GM13976 (cell line): ENCODE measurements at regions not wholly inside any gene's neighbourhood (a gene's known extent, or its start where the extent isn't known, plus 50 kb on each side); places are given as distances from the start of the nearest gene placed in this dataset.
"Not testable (repeated sequence)": the region's sequence is repeated elsewhere in the genome, so short reads cannot be mapped to it uniquely, and the experiment has no call there.

Experiments used
- DNase-seq: peaks from one replicate; pipeline ENCODE4 v3.0.0; 2012; ENCODE audit warnings: low spot score
- CTCF ChIP-seq: IDR thresholded peaks from 2 replicates; pipeline ENCODE4 v1.5.1; 2012; ENCODE audit warnings: borderline replicate concordance, mild to moderate bottlenecking; ENCODE audit not compliant: insufficient read depth; ENCODE audit errors: extremely low read depth, missing control alignments, control extremely low read depth
- in situ Hi-C: fragments of 300-500 bp; cut with MboI; formaldehyde crosslinking; loops from one replicate; pipeline ENCODE4 v1.12.0; 2022; ENCODE audit warnings: low sequenced_read_pairs, mixed read lengths, inconsistent platforms; ENCODE audit not compliant: unreplicated experiment

DNA sequence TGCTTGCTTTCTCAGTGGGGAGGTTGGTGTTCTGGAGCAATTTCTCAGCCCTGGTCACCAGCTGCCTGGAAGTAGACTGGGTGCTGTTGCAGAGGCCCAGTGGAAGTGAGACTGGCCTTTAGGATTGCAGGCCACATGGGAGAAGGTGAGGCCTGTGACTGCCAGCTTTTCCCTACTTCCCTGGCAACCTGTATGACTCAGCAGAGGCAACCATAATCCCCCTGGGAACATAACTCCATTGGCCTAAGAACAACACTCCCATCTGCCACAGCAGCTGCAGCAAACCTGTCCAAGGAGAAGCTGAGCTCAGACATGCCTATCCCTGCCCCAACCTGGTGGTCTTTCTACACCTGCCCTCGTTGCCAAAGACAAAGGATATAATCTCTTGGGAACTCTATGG lies 473.5 kb upstream of the SPTLC3 start:
- in situ Hi-C loops: no loop called here
- TF ChIP-seq CTCF: no peak
- no peak for DNase-seq

DNA sequence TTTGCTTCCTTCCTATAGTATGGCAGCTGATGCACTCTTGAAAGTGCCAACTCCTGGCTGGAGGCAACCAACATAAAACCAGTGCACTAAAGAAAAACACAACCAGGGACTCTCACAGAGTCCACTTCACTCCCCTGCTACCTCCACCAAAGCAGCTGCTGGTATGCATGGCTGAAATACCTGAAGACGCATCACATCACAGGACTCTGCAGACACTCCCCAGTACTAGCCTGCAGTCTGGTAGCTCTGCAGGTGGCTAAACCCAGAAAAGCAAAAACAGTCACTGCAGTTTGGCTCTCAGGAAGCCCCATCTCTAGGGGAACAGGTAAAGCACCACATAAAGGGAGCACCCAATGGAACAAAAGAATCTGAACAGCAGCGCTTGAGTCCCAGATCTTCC lies 473.0 kb upstream of the SPTLC3 start:
- no peak for TF ChIP-seq CTCF
- in situ Hi-C loops: no loop called here
- DNase-seq: no peak

DNA sequence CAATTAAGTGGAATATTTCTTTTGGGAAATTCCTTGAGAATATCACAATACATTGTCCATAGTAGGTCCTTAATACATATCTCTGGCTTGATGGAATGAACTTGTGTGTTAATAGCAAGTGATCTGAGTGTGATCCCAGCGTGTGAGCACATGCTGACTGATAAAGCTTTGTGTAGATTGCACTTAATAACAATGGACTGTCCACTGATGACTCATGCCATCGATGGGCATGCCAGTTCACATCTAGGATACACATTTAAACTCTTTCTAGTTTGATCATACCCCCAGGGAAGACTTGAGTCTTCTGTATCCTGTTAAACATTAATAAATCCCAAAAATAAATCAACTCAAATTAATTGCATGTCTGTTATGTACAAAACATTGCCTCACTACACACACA lies 454.3 kb upstream of the SPTLC3 start:
- in situ Hi-C loops: no loop called here
- no peak for TF ChIP-seq CTCF
- DNase-seq: no peak

GRCh38 chr20:12555369-12555768 lies 453.4 kb upstream of the SPTLC3 start:
- no peak for TF ChIP-seq CTCF
- DNase-seq: no peak
- in situ Hi-C loops: no loop called here

DNA sequence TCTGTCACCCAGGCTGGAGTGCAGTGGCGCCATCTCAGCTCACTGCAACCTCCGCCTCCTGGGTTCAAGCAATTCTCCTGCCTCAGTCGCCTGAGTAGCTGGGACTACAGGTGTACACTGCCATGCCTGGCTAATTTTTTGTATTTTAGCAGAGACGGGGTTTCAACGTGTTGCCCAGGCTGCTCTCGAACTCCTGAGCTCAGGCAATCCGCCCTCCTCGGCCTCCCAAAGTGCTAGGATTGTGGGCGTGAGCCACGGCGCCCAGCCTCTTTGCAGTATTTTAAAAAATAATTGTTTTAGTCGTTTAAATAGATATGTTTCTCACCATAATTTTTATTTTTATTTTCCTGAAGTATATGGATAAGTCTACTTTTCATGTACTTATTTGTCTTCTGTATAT lies 452.9 kb upstream of the SPTLC3 start:
- in situ Hi-C loops, DNase-seq: not testable (repeated sequence)

DNA sequence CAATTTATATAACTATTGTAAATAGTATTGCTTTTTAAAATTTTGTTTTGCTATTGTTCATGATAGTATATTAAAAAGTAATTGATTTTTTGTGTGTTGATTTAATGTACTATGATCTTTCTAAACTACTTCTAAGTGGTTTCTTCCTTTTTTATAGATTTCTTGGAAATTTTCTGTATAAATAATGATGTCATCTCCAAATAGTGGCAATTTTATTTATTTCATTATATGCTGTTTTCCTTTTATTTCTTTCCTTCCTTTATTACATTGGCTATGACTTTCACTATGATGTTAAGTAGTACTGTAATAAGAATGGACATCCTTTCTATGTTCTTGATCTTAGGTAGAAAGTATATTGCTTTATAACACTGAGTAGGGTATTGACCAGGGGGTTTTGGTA lies 451.5 kb upstream of the SPTLC3 start:
- DNase-seq: no peak
- TF ChIP-seq CTCF: no peak
- in situ Hi-C loops: no loop called here

DNA sequence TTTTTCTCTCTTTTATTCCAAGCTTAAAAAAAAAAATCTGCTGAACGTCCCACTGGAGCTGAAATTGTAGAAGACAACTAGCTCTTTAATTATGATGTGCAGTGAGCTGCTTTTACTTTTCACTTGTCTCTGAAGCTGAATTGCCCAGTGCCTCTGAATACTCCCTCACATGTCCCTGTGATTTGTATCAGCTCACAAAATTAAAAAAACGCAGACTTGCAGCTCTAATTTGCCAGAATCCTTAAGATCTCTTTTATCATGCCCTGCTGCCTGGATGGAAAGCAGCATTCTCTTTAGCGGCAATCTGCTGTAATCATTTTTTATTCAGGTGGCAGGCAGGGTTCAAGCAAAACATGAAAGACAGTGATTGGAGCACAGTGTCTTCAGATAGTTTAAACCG lies 443.8 kb upstream of the SPTLC3 start:
- TF ChIP-seq CTCF: no peak
- in situ Hi-C loops: no loop called here
- DNase-seq: no peak
